Inflammatory macrophage treated with lipopolysaccharide for 1 hour (primary cell): ENCODE measurements at regions not wholly inside any gene's neighbourhood (a gene's known extent, or its start where the extent isn't known, plus 50 kb on each side); places are given as distances from the start of the nearest gene placed in this dataset.
"Not testable (repeated sequence)": the region's sequence is repeated elsewhere in the genome, so short reads cannot be mapped to it uniquely, and the experiment has no call there.

Experiments
- DNase-seq, 2 donors: peaks; one replicate each; pipeline ENCODE4 v3.0.0-alpha.2; 2020 to 2022

- no peak for DNase-seq
These were observed 257.7 kb downstream of the RHOU start for GRCh38 chr1:228992907-228993535.

GRCh38 chr1:228994676-228995594 is 259.7 kb downstream of the RHOU start:
- DNase-seq: peak; percentile 74 to 80

GRCh38 chr1:228996281-228996680 is 261.0 kb downstream of the RHOU start:
- no peak for DNase-seq

- DNase-seq: no peak
These were observed 262.5 kb downstream of the RHOU start for GRCh38 chr1:228997721-228998144.

- peak in 1 of 2 donors; percentile 35 for DNase-seq
These were observed 262.9 kb downstream of the RHOU start for GRCh38 chr1:228998179-228998578.

GRCh38 chr1:228999446-229000170 is 264.3 kb downstream of the RHOU start:
- DNase-seq: no peak

GRCh38 chr1:229000187-229000586 is 264.9 kb downstream of the RHOU start:
- DNase-seq: no peak

GRCh38 chr1:229001467-229002011 is 266.3 kb downstream of the RHOU start:
- peak in 1 of 2 donors; percentile 35 for DNase-seq

GRCh38 chr1:229002037-229002436 is 266.8 kb downstream of the RHOU start:
- no peak for DNase-seq

GRCh38 chr1:229002451-229002960 is 267.2 kb downstream of the RHOU start:
- DNase-seq: no peak

- DNase-seq: no peak
These were observed 267.5 kb upstream of the RAB4A start for GRCh38 chr1:229003233-229004031.

- no peak for DNase-seq
These were observed 266.7 kb upstream of the RAB4A start for GRCh38 chr1:229004066-229004833.

- no peak for DNase-seq
These were observed 265.8 kb upstream of the RAB4A start for GRCh38 chr1:229005097-229005496.

GRCh38 chr1:229005556-229005955 is 265.4 kb upstream of the RAB4A start:
- no peak for DNase-seq

GRCh38 chr1:229006121-229006870 is 264.6 kb upstream of the RAB4A start:
- no peak for DNase-seq

- DNase-seq: no peak
These were observed 263.7 kb upstream of the RAB4A start for GRCh38 chr1:229007167-229007566.

GRCh38 chr1:229007701-229008100 is 263.2 kb upstream of the RAB4A start:
- DNase-seq: no peak

- not testable (repeated sequence) for DNase-seq
These were observed 262.6 kb upstream of the RAB4A start for GRCh38 chr1:229008347-229008746.

- no peak for DNase-seq
These were observed 259.9 kb upstream of the RAB4A start for GRCh38 chr1:229011022-229011421.

GRCh38 chr1:229012823-229013222 is 258.1 kb upstream of the RAB4A start:
- no peak for DNase-seq
